ENCODE measurements at regions not wholly inside any gene's neighbourhood (a gene's known extent, or its start where the extent isn't known, plus 50 kb on each side); places are given as distances from the start of the nearest gene placed in this dataset.

DNA sequence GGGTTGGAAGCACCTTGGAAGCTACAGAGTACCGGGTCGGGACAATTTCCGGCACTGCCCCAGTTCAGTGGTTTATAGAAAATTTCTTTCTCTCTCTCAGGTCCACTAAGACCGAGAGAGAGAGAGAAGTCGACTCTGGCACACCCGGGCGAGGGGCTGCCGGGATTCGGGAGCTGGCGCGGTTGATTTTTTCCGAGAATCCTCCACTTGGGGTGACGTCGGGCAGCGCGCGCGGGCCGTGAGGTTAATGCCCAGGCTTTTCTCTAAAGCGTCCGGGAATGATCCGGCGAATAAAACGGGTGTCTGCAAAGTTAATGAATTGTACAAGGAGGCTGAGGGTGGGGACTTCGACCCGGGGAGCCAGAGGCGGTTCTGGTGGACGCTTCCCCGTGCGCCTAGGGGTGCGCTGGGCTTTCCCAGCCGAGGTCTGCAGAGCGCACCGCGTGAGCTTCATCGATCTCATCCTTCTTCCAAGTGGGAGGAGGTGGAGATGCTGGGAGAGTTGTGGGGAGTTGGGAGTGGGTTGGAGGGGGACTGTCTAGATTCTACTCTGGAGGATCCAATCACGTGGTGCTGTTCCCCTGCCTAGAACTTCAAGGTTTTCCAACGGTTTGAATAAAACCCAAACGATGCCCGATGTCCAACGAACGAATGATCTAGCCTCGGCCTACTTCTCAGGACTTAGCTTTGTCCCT lies 51.9 kb upstream of the TBX3 start:
- DNase-seq (ENCODE audit: low spot score in 2 of 2): no peak
- intact Hi-C loops (cut with DNase I; ENCODE audit: low total_unique reads): no loop called here
- WGBS, 2 donors: 24 to 25% methylated on average over 43 of the region's 43 CpGs
- H3K4me3 ChIP-seq (ENCODE audit: low read depth, poor library complexity, severe bottlenecking): no peak overlapping the region
- no peak for TF ChIP-seq POLR2A (IDR thresholded peaks at IDR 0.05)
- TF ChIP-seq, protein P1, sequence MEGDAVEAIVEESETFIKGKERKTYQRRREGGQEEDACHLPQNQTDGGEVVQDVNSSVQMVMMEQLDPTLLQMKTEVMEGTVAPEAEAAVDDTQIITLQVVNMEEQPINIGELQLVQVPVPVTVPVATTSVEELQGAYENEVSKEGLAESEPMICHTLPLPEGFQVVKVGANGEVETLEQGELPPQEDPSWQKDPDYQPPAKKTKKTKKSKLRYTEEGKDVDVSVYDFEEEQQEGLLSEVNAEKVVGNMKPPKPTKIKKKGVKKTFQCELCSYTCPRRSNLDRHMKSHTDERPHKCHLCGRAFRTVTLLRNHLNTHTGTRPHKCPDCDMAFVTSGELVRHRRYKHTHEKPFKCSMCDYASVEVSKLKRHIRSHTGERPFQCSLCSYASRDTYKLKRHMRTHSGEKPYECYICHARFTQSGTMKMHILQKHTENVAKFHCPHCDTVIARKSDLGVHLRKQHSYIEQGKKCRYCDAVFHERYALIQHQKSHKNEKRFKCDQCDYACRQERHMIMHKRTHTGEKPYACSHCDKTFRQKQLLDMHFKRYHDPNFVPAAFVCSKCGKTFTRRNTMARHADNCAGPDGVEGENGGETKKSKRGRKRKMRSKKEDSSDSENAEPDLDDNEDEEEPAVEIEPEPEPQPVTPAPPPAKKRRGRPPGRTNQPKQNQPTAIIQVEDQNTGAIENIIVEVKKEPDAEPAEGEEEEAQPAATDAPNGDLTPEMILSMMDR (IDR thresholded peaks at IDR 0.05): no peak

DNA sequence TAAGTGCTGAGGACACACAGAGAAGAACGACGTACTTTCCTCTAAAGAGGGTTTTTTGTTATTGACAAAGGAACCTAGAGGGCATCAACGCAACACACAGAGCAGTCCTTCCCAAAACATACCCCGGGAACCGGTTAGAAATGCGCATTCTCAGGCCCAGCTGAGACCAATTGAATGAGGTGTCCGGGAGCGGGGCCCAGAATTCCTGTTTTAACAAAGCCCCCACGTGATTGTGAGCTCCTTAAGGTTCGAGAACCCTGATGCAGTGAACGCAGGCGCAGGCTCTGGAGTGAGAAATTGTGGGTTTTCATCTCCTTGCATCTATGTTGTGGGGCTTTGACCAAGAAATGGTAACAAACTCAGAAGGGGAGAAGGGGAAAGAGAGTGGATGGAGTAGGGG lies 51.0 kb upstream of the TBX3 start:
- 64 to 70% methylated on average over 12 of the region's 12 CpGs for WGBS, 2 donors
- intact Hi-C loops (cut with DNase I; ENCODE audit: low total_unique reads): no loop called here
- H3K4me3 ChIP-seq (ENCODE audit: low read depth, poor library complexity, severe bottlenecking): no peak overlapping the region
- DNase-seq (ENCODE audit: low spot score in 2 of 2): no peak
- TF ChIP-seq, protein P1 (IDR thresholded peaks at IDR 0.05): no peak

DNA sequence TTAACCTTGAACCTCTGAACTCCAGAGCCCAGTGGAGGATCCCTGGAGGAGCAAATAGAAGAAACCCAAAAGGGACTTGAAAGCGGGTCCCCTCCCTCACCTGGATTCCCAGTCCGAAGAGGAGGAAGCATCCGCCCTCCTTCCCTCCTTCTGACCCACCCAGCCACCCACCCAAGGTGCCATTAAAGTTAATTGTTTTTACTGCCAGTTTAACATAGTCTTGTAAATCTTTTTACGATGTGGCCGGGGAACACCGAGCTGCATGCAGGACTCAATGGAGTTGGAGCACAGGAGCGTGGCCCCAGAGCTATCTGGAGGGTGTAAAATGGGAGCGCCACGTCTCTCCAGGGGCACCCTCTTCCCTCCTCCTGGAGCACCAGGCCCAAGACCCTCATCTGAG lies 49.9 kb upstream of the TBX3 start:
- no peak for DNase-seq (ENCODE audit: low spot score in 2 of 2)
- no peak for TF ChIP-seq POLR2A (IDR thresholded peaks at IDR 0.05)
- TF ChIP-seq, protein P1 (IDR thresholded peaks at IDR 0.05): no peak
- 90 to 92% methylated on average over 9 of the region's 9 CpGs for WGBS, 2 donors
- no peak overlapping the region for H3K4me3 ChIP-seq (ENCODE audit: low read depth, poor library complexity, severe bottlenecking)
- intact Hi-C loops (cut with DNase I; ENCODE audit: low total_unique reads): no loop called here

All from lower leg skin (tissue), 4 donors.